Loucy (cell line): ENCODE measurements at regions not wholly inside any gene's neighbourhood (a gene's known extent, or its start where the extent isn't known, plus 50 kb on each side); places are given as distances from the start of the nearest gene placed in this dataset.

Experiments
- EZH2phosphoT487 ChIP-seq: fragments of 200-600 bp; IDR thresholded peaks from 2 replicates; pipeline ENCODE4 v1.6.1; 2018; ENCODE audit warnings: antibody characterized with exemption, mild to moderate bottlenecking, moderate library complexity, borderline replicate concordance
- TF ChIP-seq, protein P1 (sequence below): fragments of 200-600 bp; sonication (generic); conservative IDR thresholded peaks from 2 replicates; pipeline ENCODE4 v1.5.1; 2014; ENCODE audit warnings: mild to moderate bottlenecking, antibody characterized with exemption, low read length

DNA sequence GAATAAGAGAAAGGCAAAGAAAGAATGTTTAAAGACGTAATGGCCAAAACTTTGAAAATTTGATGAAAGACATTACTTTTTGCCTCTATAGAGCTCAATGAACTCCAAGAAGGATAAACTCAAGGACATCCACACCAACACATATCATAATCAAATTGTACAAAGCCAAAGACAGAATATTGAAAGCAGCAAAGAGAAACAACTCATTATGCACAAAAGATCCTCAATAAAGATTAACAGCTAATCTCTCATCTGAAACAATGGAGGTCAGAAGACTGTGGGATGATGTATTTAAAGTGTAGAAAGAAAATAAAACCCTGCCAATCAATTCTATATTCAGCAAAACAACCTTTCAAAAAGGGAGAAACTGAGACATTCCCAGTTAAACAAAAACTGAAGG lies 129.1 kb upstream of the TEX13D start:
- TF ChIP-seq, protein P1, sequence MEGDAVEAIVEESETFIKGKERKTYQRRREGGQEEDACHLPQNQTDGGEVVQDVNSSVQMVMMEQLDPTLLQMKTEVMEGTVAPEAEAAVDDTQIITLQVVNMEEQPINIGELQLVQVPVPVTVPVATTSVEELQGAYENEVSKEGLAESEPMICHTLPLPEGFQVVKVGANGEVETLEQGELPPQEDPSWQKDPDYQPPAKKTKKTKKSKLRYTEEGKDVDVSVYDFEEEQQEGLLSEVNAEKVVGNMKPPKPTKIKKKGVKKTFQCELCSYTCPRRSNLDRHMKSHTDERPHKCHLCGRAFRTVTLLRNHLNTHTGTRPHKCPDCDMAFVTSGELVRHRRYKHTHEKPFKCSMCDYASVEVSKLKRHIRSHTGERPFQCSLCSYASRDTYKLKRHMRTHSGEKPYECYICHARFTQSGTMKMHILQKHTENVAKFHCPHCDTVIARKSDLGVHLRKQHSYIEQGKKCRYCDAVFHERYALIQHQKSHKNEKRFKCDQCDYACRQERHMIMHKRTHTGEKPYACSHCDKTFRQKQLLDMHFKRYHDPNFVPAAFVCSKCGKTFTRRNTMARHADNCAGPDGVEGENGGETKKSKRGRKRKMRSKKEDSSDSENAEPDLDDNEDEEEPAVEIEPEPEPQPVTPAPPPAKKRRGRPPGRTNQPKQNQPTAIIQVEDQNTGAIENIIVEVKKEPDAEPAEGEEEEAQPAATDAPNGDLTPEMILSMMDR: no peak
- TF ChIP-seq EZH2phosphoT487: no peak
